A549 (cell line): ENCODE measurements at regions not wholly inside any gene's neighbourhood (a gene's known extent, or its start where the extent isn't known, plus 50 kb on each side); places are given as distances from the start of the nearest gene placed in this dataset.

Source experiments
- EP300 ChIP-seq, 2 experiments: fragments of >200 bp; sonication (Bioruptor Twin); formaldehyde crosslinking; IDR thresholded peaks; 2 replicates in 1 of 2; 3 replicates in 1 of 2; pipeline ENCODE4 v1.6.1; 2016 to 2017
- GATA3 ChIP-seq: IDR thresholded peaks from 2 replicates; pipeline ENCODE4 v1.6.1; 2012; ENCODE audit warnings: borderline replicate concordance
- HMGXB4 ChIP-seq: fragments of 250-450 bp; sonication (Bioruptor Pico); IDR thresholded peaks from 2 replicates; pipeline ENCODE4 v1.5.0; 2021; ENCODE audit warnings: mild to moderate bottlenecking, moderate library complexity, borderline replicate concordance
- USF2 ChIP-seq: fragments of 450-650 bp; IDR thresholded peaks from 2 replicates; pipeline ENCODE4 v1.6.1; 2014; ENCODE audit warnings: antibody characterized with exemption

GRCh38 chr15:85870216-85871014 is 75.7 kb upstream of the KLHL25 start:
- TF ChIP-seq USF2, result no peak
- no peak for TF ChIP-seq EP300 (IDR thresholded peaks at IDR 0.05)
- TF ChIP-seq HMGXB4 (CRISPR knock-in tag), result no peak
- no peak for TF ChIP-seq GATA3
